ENCODE measurements at regions not wholly inside any gene's neighbourhood (a gene's known extent, or its start where the extent isn't known, plus 50 kb on each side); places are given as distances from the start of the nearest gene placed in this dataset.

DNA sequence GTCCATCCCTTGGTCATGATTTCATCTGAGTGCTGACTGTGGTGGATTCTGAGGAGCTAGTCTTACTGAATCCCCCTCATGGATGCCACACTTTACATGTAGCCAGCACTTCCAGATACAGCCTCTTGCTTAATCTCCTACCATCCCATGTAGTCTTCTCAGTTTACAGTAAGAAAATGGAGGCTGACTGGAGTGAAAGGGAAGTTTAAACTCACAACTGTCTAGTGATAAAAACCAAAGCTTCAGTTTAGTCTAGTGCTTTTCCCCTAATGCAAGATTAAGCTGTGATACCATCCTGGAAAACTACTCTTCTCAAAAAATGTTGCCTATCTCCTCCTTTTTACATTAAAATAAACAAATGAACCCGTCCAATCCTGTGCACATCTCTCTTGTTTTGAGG is 146.8 kb upstream of the HES1 start:
- no peak for DNase-seq
- peaks cover 34% of the 10 kb centered on the region for H3K27me3 Mint-ChIP-seq
- H3K4me1 Mint-ChIP-seq: no peaks in the 10 kb centered on the region
- no peaks in the 10 kb centered on the region for H3K36me3 Mint-ChIP-seq (ENCODE audit: low read depth)
- H3K4me3 Mint-ChIP-seq: no peak overlapping the region
- H3K27ac Mint-ChIP-seq: no peak overlapping the region
- ATAC-seq: no peak
- no peaks in the 10 kb centered on the region for H3K9me3 Mint-ChIP-seq

DNA sequence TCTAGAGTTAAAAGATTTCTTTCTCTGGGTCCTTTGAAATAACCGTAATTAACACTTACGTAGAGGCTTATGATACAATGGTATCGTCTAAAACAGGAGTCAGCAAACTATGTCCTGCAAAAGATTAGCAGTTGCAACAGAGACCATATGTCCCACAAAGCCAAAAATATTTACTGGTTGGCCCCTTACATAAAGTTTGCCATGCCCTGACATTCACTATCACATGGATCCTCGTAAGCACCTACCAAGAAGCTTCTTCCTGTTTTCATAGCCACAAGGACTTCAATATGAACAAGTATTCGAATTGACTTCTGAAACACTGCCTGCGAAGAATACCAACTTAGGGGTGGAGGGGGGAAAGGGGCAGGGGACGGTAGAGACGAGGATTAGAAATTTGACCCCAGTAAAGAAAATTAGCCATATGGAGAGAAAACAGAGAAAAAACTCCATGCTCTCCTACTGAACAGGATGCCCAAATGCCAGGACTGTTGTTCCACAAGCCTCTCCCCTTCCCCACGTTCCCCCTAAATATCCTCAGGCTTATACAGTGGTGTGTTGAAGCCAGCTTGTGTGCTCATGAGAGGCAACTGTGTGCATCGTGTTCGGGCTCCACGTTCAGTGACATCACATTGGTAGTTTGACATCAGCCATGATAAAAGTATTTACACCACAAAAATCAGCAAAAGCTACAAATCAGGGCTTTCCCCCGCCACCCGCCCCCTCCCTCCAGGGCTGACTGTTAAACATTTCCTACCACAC is 144.1 kb upstream of the HES1 start:
- no peaks in the 10 kb centered on the region for H3K9me3 Mint-ChIP-seq
- ATAC-seq: no peak
- no peaks in the 10 kb centered on the region for H3K4me1 Mint-ChIP-seq
- H3K27ac Mint-ChIP-seq: no peak overlapping the region
- no peak for DNase-seq
- H3K4me3 Mint-ChIP-seq: no peak overlapping the region
- peaks cover 38% of the 10 kb centered on the region for H3K27me3 Mint-ChIP-seq
- H3K36me3 Mint-ChIP-seq (ENCODE audit: low read depth): no peaks in the 10 kb centered on the region

DNA sequence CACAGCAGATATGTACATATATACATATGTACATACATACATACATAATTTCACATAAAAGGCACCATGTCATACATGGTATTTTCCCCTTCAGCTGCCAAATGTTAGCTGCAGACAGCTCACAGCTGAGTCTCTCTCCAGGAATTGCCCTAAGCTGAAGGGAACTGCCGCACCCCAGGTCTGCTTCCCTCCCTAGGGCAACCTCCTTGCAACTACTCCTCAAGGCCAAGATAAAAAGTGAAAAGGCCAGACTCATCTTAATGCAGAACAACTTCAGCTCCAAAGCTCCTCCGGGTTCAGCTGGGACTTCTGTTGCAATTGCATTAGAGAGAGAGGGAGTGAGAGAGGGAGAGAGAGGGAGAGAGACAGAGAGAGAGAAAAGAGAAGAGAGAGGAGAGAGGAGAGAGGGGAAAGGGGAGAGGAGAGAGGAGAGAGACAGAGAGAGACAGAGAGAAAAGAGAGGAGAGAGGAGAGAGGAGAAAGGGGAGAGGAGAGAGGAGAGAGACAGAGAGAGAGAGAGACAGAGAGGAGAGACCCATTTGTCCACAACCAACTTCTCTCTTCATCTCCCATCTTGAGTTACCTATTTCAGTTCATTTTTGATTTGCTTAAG is 143.4 kb upstream of the HES1 start:
- Mint-ChIP-seq H3K27me3 (peaks cover 40% of the 10 kb centered on the region), H3K9me3 (no peaks in the 10 kb centered on the region), H3K4me1 (no peaks in the 10 kb centered on the region), H3K4me3 (no peak overlapping the region), H3K36me3 (ENCODE audit: low read depth) (no peaks in the 10 kb centered on the region), H3K27ac (no peak overlapping the region)
- no peak for DNase-seq
- no peak for ATAC-seq

DNA sequence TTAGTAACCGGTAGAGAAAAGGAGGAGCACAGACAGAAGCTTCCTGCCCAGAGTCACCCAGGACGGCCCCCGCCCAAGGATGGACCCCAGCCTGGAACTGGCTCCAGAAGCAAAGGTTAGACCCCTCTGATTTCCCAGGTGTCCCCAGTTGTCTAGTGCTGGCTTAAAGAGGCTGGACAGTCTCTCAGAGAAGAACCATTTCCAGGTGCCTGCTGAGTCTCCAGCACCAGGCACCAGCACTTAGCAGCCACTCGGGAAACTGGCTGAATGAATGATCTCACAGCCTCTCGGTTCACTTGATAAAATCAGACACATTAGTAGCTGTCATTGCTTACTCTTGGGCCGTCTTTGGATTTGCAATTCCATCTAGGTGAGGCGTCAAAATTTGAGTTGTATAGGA is 139.7 kb upstream of the HES1 start:
- H3K4me1 Mint-ChIP-seq: no peaks in the 10 kb centered on the region
- DNase-seq (no peak), ATAC-seq (no peak)
- no peaks in the 10 kb centered on the region for H3K36me3 Mint-ChIP-seq (ENCODE audit: low read depth)
- H3K9me3 Mint-ChIP-seq: no peaks in the 10 kb centered on the region
- H3K27me3 Mint-ChIP-seq: peaks cover 48% of the 10 kb centered on the region
- no peak overlapping the region for H3K27ac Mint-ChIP-seq
- H3K4me3 Mint-ChIP-seq: no peak overlapping the region

DNA sequence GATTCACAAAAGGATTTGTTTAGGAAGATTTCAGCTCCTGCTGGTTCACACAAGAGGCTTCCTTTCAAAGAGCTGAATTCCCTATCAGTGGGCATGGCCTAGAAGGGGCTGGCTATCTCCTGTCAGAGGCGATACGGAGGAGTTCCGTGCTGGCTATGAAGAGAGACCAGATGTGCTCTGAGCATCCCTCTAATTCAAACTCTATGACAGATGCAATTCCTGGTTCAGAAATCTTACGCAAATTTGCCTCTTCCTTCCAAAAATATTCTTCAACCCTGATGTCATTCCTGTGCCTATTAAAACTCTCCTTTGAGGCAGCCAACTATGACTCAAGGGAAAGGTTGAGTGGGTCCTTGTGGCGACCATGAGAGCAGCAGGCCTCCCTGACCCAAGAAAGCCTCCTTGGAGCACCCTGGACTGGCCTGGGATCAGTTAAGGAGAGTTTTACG is 139.3 kb upstream of the HES1 start:
- Mint-ChIP-seq H3K9me3 (no peaks in the 10 kb centered on the region), H3K27ac (no peak overlapping the region), H3K36me3 (ENCODE audit: low read depth) (no peaks in the 10 kb centered on the region), H3K4me3 (no peak overlapping the region), H3K27me3 (peaks cover 48% of the 10 kb centered on the region), H3K4me1 (peaks cover 2% of the 10 kb centered on the region)
- DNase-seq: no peak
- no peak for ATAC-seq

DNA sequence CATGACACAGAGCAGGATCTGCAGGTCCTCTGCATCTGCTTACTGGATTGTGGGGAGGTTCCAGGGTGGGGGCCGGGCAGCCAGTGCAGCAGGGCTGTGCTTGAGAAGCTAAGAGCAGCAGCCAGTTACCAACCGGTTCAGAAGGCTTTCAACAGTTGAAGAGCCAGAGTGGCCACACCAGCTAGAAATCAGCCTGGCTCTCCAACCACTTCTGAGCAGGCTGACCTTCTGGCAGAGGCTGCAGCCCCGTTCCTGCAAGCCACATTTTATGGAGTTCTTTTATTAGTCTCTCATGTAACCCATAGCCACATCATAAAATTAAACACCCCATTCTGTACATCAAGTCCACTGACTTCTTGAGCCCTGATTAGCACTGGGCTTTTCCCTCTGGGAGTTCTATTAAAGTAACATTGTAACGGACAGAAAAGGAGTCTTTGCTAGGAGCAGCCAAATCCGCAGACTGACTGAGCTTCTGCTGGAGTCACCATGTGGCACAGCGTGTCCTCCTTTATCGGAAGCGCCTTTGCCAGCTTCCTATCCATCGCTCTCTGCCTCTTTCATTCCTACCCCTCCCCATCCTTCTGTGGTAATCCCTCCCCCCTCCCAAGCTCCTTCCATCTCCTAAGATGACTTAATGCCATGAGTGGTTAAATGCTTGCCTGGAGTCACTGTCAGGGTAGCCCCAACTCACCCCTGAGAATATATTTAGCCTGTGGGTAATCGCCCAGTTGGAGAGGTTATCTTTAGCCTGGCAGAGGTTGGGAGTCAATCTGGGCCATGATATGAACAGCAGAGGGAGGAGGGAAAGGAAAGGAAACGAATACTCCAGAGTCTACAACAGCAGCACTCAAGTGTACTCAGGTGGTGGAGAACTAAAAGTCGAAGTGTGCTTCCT is 138.5 kb upstream of the HES1 start:
- peaks cover 6% of the 10 kb centered on the region for H3K4me1 Mint-ChIP-seq
- no peak overlapping the region for H3K27ac Mint-ChIP-seq
- ATAC-seq (no peak), DNase-seq (no peak)
- peaks cover 50% of the 10 kb centered on the region for H3K27me3 Mint-ChIP-seq
- H3K9me3 Mint-ChIP-seq: no peaks in the 10 kb centered on the region
- H3K36me3 Mint-ChIP-seq (ENCODE audit: low read depth): no peaks in the 10 kb centered on the region
- no peak overlapping the region for H3K4me3 Mint-ChIP-seq

DNA sequence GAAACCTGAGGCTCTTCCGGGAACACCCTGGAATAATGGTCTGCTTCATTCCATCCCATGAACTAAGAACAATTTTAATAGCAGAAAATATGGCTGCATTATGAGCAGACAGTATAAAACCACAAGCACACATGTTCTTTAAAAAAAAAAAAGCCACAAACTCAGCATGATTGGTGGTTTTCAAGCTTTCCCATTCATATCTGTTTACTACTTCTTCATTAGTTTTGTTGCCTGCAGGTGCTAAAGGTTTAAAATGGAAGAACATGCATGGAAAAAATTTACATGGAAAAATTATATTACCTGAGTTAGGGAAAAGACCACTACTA is 137.9 kb upstream of the HES1 start:
- H3K27ac Mint-ChIP-seq: no peak overlapping the region
- no peaks in the 10 kb centered on the region for H3K36me3 Mint-ChIP-seq (ENCODE audit: low read depth)
- no peaks in the 10 kb centered on the region for H3K9me3 Mint-ChIP-seq
- DNase-seq: no peak
- no peak for ATAC-seq
- H3K4me3 Mint-ChIP-seq: no peak overlapping the region
- peaks cover 48% of the 10 kb centered on the region for H3K27me3 Mint-ChIP-seq
- H3K4me1 Mint-ChIP-seq: peaks cover 8% of the 10 kb centered on the region

DNA sequence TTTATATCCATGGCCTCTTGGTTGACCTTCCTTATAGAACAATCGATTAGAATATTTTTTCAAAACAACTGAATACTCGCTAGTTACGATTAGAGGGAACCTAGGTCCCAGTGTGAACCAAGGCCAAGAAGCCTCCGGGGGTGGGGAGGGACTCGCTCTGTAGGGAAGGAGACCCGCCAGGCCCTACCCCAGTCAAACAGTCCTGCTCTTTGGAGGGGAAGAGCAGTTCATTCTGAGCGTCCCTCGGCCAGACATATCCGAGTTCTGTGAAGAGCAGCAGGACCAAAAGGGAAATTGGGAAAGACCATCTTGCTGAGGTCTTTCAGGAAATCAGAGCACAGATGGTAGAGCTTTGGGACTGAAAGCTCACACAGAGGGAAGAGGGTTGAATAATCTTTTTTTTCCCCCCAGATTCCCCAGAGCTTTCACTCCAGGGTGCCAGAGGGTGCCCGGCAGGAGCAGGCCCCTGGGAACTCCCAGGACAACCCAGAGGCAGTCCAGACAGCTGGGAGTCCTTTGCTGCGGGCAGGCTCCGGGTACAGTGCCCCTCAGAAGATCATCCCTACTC is 137.2 kb upstream of the HES1 start:
- no peak for ATAC-seq
- Mint-ChIP-seq H3K27ac (no peak overlapping the region), H3K4me1 (peaks cover 14% of the 10 kb centered on the region), H3K27me3 (peaks cover 48% of the 10 kb centered on the region), H3K4me3 (no peak overlapping the region), H3K9me3 (no peaks in the 10 kb centered on the region), H3K36me3 (ENCODE audit: low read depth) (no peaks in the 10 kb centered on the region)
- no peak for DNase-seq

DNA sequence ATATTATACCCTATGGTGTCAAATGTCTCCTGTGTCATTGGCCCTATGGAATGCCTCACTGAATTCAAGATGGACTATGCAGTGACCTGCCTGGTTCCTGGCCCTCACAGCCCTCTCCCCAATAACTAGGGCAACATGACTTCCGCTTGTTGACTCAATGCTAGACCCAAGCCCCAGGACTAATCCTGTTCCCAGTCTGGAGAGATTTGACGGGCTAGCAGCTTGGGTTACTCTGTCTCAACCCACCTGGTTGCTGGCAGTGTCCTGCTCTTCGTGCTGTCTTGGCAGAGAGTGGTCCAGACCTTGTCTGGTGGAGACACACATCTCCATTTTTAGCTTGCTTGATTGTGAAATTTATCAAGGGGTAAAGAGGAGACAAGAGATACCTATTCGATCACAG is 135.8 kb upstream of the HES1 start:
- Mint-ChIP-seq H3K9me3 (no peaks in the 10 kb centered on the region), H3K36me3 (ENCODE audit: low read depth) (no peaks in the 10 kb centered on the region), H3K4me3 (no peak overlapping the region), H3K4me1 (peaks cover 18% of the 10 kb centered on the region), H3K27me3 (peaks cover 51% of the 10 kb centered on the region), H3K27ac (no peak overlapping the region)
- no peak for DNase-seq
- no peak for ATAC-seq

DNA sequence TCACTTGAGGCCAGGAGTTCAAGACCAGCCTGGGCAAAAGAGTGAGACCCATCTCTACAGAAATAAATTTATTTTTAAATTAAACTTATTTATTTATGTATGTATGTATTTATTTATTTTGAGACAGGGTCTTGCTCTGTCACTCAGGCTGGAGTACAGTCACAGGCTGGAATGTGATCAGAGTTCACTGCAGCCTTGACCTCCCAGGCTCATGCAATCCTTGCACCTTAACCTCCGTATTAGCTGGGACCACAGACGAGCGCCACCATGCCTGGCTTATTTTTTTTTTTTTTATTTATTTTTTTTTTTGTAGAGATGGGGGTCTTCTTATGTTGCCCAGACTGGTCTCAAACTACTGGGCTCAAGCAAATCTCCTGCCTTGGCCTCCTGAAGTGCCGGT is 135.2 kb upstream of the HES1 start:
- H3K9me3 Mint-ChIP-seq: no peaks in the 10 kb centered on the region
- H3K4me1 Mint-ChIP-seq: peaks cover 21% of the 10 kb centered on the region
- H3K27ac Mint-ChIP-seq: no peak overlapping the region
- no peaks in the 10 kb centered on the region for H3K36me3 Mint-ChIP-seq (ENCODE audit: low read depth)
- DNase-seq (no peak), ATAC-seq (no peak)
- H3K4me3 Mint-ChIP-seq: no peak overlapping the region
- H3K27me3 Mint-ChIP-seq: peaks cover 46% of the 10 kb centered on the region

DNA sequence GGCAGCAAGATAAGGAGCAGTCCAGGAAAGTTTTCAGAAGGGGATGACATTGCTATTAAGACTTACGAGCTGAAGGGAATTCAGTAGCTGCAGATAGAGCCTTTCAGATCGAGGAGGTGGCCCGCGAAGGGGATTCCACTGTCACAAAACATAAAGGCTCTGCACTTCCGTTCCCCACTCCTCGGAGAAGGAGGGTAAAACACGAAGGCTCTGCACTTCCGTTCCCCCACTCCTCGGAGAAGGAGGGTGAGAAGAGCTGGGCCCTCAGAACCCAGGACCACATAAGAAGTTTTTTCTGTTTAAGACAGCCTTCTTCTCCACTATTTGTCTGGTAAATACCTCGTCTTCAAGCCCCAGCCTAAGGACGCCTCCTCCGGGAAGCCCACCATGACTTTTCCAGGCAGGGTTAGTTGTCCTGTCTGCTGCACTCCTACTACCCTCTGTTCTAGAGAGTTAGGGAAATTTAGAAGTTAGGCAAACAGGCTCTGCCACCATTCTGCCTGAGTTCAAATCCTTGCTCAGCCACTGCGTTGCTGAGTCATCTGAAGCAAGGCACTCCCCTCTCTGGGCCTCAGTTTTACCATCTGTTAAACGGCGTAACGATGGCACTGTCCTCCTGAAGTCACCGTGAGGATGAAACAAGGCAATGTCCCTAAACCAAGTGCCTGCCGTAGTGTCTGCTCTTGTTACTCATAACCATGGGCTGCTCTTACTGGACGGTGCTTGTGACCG is 134.1 kb upstream of the HES1 start:
- H3K27me3 Mint-ChIP-seq: peaks cover 48% of the 10 kb centered on the region
- H3K9me3 Mint-ChIP-seq: no peaks in the 10 kb centered on the region
- no peak for ATAC-seq
- no peak for DNase-seq
- no peak overlapping the region for H3K4me3 Mint-ChIP-seq
- no peaks in the 10 kb centered on the region for H3K36me3 Mint-ChIP-seq (ENCODE audit: low read depth)
- no peak overlapping the region for H3K27ac Mint-ChIP-seq
- H3K4me1 Mint-ChIP-seq: peaks cover 21% of the 10 kb centered on the region

DNA sequence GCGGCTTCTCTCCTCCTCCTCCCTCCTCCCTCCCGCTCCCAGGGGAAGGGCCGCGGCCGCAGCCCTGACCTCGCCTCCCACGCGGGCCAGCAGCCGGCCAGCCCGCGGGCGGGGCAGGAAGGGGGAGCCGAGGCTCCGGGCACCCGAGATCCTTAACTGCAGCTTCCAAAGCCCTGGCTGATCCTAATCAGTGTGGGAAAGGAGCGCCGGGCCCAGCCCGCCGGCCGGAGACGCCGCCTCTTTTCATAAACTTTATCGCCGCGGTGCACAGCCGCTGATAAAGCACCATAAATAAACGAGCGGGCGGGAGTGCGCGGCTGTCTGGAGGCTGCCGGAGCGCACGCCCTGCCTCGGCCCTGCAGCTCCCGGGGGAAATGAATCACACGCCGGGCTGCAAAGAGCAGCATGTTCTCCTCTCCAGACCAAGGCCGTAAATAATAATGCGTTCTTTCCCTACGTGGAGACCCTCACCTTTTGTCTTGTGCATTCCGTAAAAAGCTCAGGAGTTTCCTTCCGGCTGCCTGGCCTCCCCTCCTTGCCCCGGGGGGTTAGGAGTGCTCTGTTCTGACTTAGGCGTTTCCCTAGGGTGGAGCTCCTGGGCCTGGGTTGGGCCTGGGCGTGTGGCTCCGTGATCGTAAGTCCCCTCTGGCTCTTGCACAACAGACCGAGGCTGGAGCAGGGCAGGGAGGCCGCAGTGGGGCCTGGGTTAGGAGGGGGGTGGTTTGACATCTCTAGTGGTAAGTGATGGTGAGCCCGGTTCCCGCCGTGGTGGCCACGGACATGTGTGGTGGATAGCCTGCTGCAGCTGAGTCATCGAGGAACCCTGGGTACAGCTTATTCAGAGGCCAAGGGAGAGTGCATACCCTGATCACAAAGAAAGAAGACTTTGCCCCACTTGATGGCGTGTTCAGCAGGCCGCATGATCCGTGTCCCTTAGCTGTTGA is 132.6 kb upstream of the HES1 start:
- peak; percentile 57 for DNase-seq
- H3K27ac Mint-ChIP-seq: peak overlapping the region; percentile 9
- H3K27me3 Mint-ChIP-seq: peaks cover 42% of the 10 kb centered on the region
- H3K4me3 Mint-ChIP-seq: peak overlapping the region; percentile 61
- peaks cover 21% of the 10 kb centered on the region for H3K4me1 Mint-ChIP-seq
- no peaks in the 10 kb centered on the region for H3K9me3 Mint-ChIP-seq
- ATAC-seq: peak; percentile 89
- H3K36me3 Mint-ChIP-seq (ENCODE audit: low read depth): no peaks in the 10 kb centered on the region

DNA sequence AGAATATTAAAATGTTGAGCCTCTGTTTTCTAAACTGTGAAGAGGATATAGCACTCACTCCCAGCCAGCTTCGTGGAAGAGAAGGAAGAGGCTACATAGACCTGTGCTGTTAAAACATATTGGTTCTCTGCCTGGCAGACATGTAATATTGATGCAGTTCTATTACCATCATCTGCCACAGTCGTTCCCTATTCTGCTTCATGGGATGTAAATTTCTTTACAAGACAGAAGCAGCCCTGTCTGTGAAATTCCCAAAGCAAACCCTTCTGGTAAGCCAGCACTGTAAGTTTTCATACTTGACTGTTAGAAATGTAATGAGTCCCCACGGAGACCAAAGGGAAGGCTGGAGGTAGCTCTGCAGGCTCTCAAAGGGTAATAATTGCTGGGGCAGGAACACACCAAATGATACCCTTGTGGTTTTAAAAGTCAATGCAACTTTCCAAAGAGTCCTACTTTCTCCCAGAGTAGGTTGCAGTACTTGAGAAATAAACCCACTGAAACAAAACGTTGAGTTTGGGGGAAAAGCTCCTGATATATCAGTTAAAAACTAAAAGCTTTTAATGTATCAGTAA is 129.9 kb upstream of the HES1 start:
- peaks cover 21% of the 10 kb centered on the region for H3K4me1 Mint-ChIP-seq

More for the DNA sequence above, 129.9 kb upstream of the HES1 start:
- no peak for DNase-seq
- Mint-ChIP-seq H3K27ac (no peak overlapping the region), H3K36me3 (ENCODE audit: low read depth) (no peaks in the 10 kb centered on the region), H3K9me3 (no peaks in the 10 kb centered on the region), H3K27me3 (peaks cover 34% of the 10 kb centered on the region), H3K4me3 (no peak overlapping the region)
- no peak for ATAC-seq
